Brain microvascular endothelial cell (primary cell): ENCODE measurements at regions not wholly inside any gene's neighbourhood (a gene's known extent, or its start where the extent isn't known, plus 50 kb on each side); places are given as distances from the start of the nearest gene placed in this dataset.

ENCODE experiments used
- DNase-seq: peaks from one replicate; pipeline ENCODE4 v3.0.0-alpha.2; 2020
- H3K27ac ChIP-seq: fragments of 250-450 bp; sonication (Bioruptor Pico); 2 replicates; pipeline ENCODE4 v1.5.1; 2020; ENCODE audit warnings: mild to moderate bottlenecking, moderate library complexity
- H3K27me3 ChIP-seq: fragments of 250-450 bp; sonication (Bioruptor Pico); replicated peaks from 2 replicates; pipeline ENCODE4 v1.5.1; 2020; ENCODE audit warnings: mild to moderate bottlenecking
- H3K36me3 ChIP-seq: fragments of 250-450 bp; sonication (Bioruptor Pico); replicated peaks from 2 replicates; pipeline ENCODE4 v1.5.1; 2020; ENCODE audit warnings: mild to moderate bottlenecking
- H3K4me3 ChIP-seq: 2 replicates; pipeline ENCODE4 v1.5.1; 2011; ENCODE audit warnings: low read depth, mild to moderate bottlenecking, control low read depth, low read length, moderate library complexity
- in situ Hi-C: cut with HindIII; loops from 2 replicates; pipeline ENCODE4 v1.10.0; 2017; ENCODE audit warnings: low sequenced_read_pairs, low pct_ligation_motif_present
- TF ChIP-seq, protein P1 (sequence below): IDR thresholded peaks from 2 replicates; pipeline ENCODE4 v1.5.1; 2011; ENCODE audit warnings: low read depth, mild to moderate bottlenecking, moderate library complexity, low read length, control low read depth, inconsistent platforms; ENCODE audit errors: missing control alignments

- in situ Hi-C loops = no loop called here
- no peaks in the 10 kb centered on the region for H3K36me3 ChIP-seq
- TF ChIP-seq, protein P1, sequence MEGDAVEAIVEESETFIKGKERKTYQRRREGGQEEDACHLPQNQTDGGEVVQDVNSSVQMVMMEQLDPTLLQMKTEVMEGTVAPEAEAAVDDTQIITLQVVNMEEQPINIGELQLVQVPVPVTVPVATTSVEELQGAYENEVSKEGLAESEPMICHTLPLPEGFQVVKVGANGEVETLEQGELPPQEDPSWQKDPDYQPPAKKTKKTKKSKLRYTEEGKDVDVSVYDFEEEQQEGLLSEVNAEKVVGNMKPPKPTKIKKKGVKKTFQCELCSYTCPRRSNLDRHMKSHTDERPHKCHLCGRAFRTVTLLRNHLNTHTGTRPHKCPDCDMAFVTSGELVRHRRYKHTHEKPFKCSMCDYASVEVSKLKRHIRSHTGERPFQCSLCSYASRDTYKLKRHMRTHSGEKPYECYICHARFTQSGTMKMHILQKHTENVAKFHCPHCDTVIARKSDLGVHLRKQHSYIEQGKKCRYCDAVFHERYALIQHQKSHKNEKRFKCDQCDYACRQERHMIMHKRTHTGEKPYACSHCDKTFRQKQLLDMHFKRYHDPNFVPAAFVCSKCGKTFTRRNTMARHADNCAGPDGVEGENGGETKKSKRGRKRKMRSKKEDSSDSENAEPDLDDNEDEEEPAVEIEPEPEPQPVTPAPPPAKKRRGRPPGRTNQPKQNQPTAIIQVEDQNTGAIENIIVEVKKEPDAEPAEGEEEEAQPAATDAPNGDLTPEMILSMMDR = no peak
- no peak for DNase-seq
- no peaks in the 10 kb centered on the region for H3K27me3 ChIP-seq
- H3K27ac ChIP-seq = no peak overlapping the region
- H3K4me3 ChIP-seq = no peak overlapping the region
These were observed 784.7 kb upstream of the GJE1 start for GRCh38 chr6:141347906-141348492.

DNA sequence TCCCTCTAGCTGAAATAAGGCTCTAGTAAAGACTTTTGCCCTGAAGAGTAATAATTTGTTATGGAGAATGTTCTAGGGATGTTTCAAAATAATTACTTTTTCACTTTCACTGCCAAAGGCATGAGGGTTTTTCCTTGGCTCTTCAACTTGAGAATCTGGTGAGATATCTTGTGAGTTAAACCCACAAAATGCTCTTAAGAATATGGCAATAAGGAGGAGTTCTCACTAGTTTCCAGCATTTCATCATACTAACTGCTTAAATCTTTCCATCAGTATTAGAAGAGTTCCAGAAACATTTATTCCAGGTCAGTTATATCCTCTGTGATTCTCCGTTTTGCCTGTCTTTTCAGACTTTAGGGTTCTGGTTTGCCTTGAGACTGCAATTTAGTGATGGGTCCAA is 785.6 kb upstream of the GJE1 start:
- in situ Hi-C loops = no loop called here
- TF ChIP-seq, protein P1 = no peak
- H3K27ac ChIP-seq = no peak overlapping the region
- no peaks in the 10 kb centered on the region for H3K27me3 ChIP-seq
- no peak for DNase-seq
- H3K36me3 ChIP-seq = no peaks in the 10 kb centered on the region
- no peak overlapping the region for H3K4me3 ChIP-seq

DNA sequence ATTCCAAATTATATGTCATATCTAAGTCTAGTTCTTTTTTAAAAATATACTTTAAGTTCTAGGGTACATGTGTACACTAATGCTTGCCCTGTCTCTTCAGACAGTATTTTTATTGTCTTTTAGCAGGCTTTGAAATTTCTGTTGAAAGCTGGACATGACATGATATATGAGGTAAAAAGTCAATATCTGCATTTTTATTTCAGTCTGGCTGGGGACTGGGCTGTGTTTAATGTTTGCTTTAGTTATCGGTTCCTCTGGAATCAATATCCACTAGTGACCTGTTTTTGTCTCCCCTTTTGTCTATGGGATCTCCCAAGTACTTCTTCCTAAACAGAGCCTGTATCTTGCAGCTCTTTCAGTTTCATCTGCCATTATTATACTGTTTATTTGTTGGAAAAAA is 786.2 kb upstream of the GJE1 start:
- no peaks in the 10 kb centered on the region for H3K27me3 ChIP-seq
- no peak for DNase-seq
- TF ChIP-seq, protein P1 = no peak
- in situ Hi-C loops = no loop called here
- no peak overlapping the region for H3K27ac ChIP-seq
- H3K36me3 ChIP-seq = no peaks in the 10 kb centered on the region
- no peak overlapping the region for H3K4me3 ChIP-seq

DNA sequence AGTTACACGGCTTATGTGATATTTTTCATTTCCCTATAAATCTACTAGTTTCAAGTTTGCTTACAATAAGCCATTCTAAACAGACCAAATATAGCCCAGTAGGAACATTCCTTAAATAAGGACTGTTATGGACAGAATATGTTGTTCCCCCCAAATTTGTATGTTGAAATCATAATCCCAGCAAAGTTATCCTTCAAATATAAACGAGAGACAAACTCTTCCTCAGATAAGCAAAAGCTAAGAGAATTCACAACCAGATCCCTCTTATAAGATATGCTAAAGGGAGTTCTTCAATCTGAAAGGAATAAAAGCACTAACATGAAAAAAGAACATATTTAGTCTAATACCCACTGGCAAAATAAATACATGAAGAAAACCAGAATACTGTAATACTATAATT is 795.5 kb upstream of the GJE1 start:
- Histone ChIP-seq H3K27ac (no peak overlapping the region), H3K4me3 (no peak overlapping the region), H3K27me3 (no peaks in the 10 kb centered on the region), H3K36me3 (no peaks in the 10 kb centered on the region)
- in situ Hi-C loops = no loop called here
- no peak for DNase-seq
- TF ChIP-seq, protein P1 = no peak

GRCh38 chr6:141335477-141336273 is 797.0 kb upstream of the GJE1 start:
- DNase-seq = no peak
- Histone ChIP-seq H3K27me3 (no peaks in the 10 kb centered on the region), H3K36me3 (no peaks in the 10 kb centered on the region), H3K27ac (no peak overlapping the region), H3K4me3 (no peak overlapping the region)
- in situ Hi-C loops = no loop called here
- TF ChIP-seq, protein P1 = no peak
